Tibial artery (tissue), 4 donors: ENCODE measurements at regions not wholly inside any gene's neighbourhood (a gene's known extent, or its start where the extent isn't known, plus 50 kb on each side); places are given as distances from the start of the nearest gene placed in this dataset.

Experiments
- DNase-seq, 2 donors: peaks; one replicate each; pipeline ENCODE4 v3.0.0-alpha.2; 2019
- H3K27ac ChIP-seq, 2 donors: fragments of 200-600 bp; sonication (generic) in 1 of 2; 1 replicate in 1 of 2; 2 replicates in 1 of 2; pipeline ENCODE4 v1.5.1; 2018 to 2019; ENCODE audit warnings: mild to moderate bottlenecking in 1 of 2
- H3K27me3 ChIP-seq, 2 donors: fragments of 200-600 bp; sonication (generic) in 1 of 2; one replicate each; pipeline versions ENCODE4 v1.5.1 to v1.6.0; 2016 to 2019
- H3K36me3 ChIP-seq, 3 donors: fragments of 200-600 bp; sonication (generic) in 2 of 3; one replicate each; pipeline ENCODE4 v1.5.1; 2016 to 2019; ENCODE audit warnings: mild to moderate bottlenecking in 2 of 3
- H3K4me1 ChIP-seq, 4 donors: fragments of 200-600 bp; sonication (generic) in 2 of 4; 1 replicate in 3 of 4; 2 replicates in 1 of 4; pipeline ENCODE4 v1.5.1; 2016 to 2019
- H3K4me3 ChIP-seq, 2 donors: fragments of 200-600 bp; sonication (generic) in 1 of 2; 1 replicate in 1 of 2; 2 replicates in 1 of 2; pipeline ENCODE4 v1.5.1; 2018 to 2019; ENCODE audit warnings: mild to moderate bottlenecking in 2 of 2
- H3K9me3 ChIP-seq, 3 donors: fragments of 200-600 bp; sonication (generic) in 1 of 3; one replicate each; pipeline ENCODE4 v1.5.1; 2016 to 2019
- CTCF ChIP-seq, 2 experiments: fragments of 200-600 bp in 1 of 2; fragments of 450-650 bp in 1 of 2; IDR thresholded peaks; one replicate each; pipeline ENCODE4 v1.5.1; 2017 to 2019; ENCODE audit warnings: antibody characterized with exemption in 2 of 2, mild to moderate bottlenecking in 1 of 2, moderate library complexity in 1 of 2
- intact Hi-C: fragments of 100-400 bp; cut with DNase I; formaldehyde crosslinking; loops from one replicate; pipeline ENCODE4 v1.15.0; 2023; ENCODE audit warnings: low total_unique reads

- H3K4me1 ChIP-seq: peaks cover 0 to 5% (median 0%) of the 10 kb centered on the region in 4 donors
- H3K27me3 ChIP-seq: no peaks in the 10 kb centered on the region
- no peaks in the 10 kb centered on the region for H3K9me3 ChIP-seq
- no peak overlapping the region for H3K27ac ChIP-seq
- intact Hi-C loops: no loop called here
- DNase-seq: no peak
- no peaks in the 10 kb centered on the region for H3K36me3 ChIP-seq
- TF ChIP-seq CTCF (IDR thresholded peaks at IDR 0.05): no peak
- no peak overlapping the region for H3K4me3 ChIP-seq
Observed at GRCh38 chr5:27944471-27944870, 906.1 kb upstream of the CDH9 start.

- no peaks in the 10 kb centered on the region for H3K9me3 ChIP-seq
- no peaks in the 10 kb centered on the region for H3K36me3 ChIP-seq
- H3K4me1 ChIP-seq: no peaks in the 10 kb centered on the region
- H3K4me3 ChIP-seq: no peak overlapping the region
- no peak for TF ChIP-seq CTCF (IDR thresholded peaks at IDR 0.05)
- intact Hi-C loops: no loop called here
- no peak overlapping the region for H3K27ac ChIP-seq
- DNase-seq: no peak
- no peaks in the 10 kb centered on the region for H3K27me3 ChIP-seq
Observed at GRCh38 chr5:27938989-27939388, 900.6 kb upstream of the CDH9 start.

GRCh38 chr5:27928060-27928459 lies 889.7 kb upstream of the CDH9 start:
- Histone ChIP-seq H3K27ac (no peak overlapping the region), H3K9me3 (no peaks in the 10 kb centered on the region), H3K36me3 (no peaks in the 10 kb centered on the region), H3K4me1 (no peaks in the 10 kb centered on the region), H3K4me3 (no peak overlapping the region), H3K27me3 (no peaks in the 10 kb centered on the region)
- no peak for TF ChIP-seq CTCF (IDR thresholded peaks at IDR 0.05)
- no peak for DNase-seq
- intact Hi-C loops: no loop called here

GRCh38 chr5:27911216-27911615 lies 872.8 kb upstream of the CDH9 start:
- no peaks in the 10 kb centered on the region for H3K9me3 ChIP-seq
- no peak overlapping the region for H3K4me3 ChIP-seq
- H3K27ac ChIP-seq: no peak overlapping the region
- no peak for DNase-seq
- intact Hi-C loops: no loop called here
- TF ChIP-seq CTCF (IDR thresholded peaks at IDR 0.05): no peak
- H3K27me3 ChIP-seq: no peaks in the 10 kb centered on the region
- H3K4me1 ChIP-seq: peaks cover 0 to 4% (median 0%) of the 10 kb centered on the region in 4 donors
- H3K36me3 ChIP-seq: no peaks in the 10 kb centered on the region

- H3K27me3 ChIP-seq: no peaks in the 10 kb centered on the region
- no peaks in the 10 kb centered on the region for H3K9me3 ChIP-seq
- TF ChIP-seq CTCF (IDR thresholded peaks at IDR 0.05): no peak
- H3K36me3 ChIP-seq: no peaks in the 10 kb centered on the region
- H3K4me3 ChIP-seq: no peak overlapping the region
- DNase-seq: no peak
- peaks cover 0 to 4% (median 0%) of the 10 kb centered on the region in 4 donors for H3K4me1 ChIP-seq
- no peak overlapping the region for H3K27ac ChIP-seq
- intact Hi-C loops: no loop called here
Observed at GRCh38 chr5:27908341-27908740, 870.0 kb upstream of the CDH9 start.

GRCh38 chr5:27906931-27907601 lies 868.7 kb upstream of the CDH9 start:
- no peak overlapping the region for H3K27ac ChIP-seq
- no peaks in the 10 kb centered on the region for H3K36me3 ChIP-seq

More at GRCh38 chr5:27906931-27907601, 868.7 kb upstream of the CDH9 start:
- peaks cover 0 to 4% (median 0%) of the 10 kb centered on the region in 4 donors for H3K4me1 ChIP-seq
- no peaks in the 10 kb centered on the region for H3K27me3 ChIP-seq
- H3K9me3 ChIP-seq: no peaks in the 10 kb centered on the region
- no peak for TF ChIP-seq CTCF (IDR thresholded peaks at IDR 0.05)
- no peak for DNase-seq
- H3K4me3 ChIP-seq: no peak overlapping the region
- intact Hi-C loops: no loop called here
